ENCODE measurements at regions not wholly inside any gene's neighbourhood (a gene's known extent, or its start where the extent isn't known, plus 50 kb on each side); places are given as distances from the start of the nearest gene placed in this dataset.
A peak's percentile ranks its signal among the peaks of the same experiment; 100 is the strongest.

DNA sequence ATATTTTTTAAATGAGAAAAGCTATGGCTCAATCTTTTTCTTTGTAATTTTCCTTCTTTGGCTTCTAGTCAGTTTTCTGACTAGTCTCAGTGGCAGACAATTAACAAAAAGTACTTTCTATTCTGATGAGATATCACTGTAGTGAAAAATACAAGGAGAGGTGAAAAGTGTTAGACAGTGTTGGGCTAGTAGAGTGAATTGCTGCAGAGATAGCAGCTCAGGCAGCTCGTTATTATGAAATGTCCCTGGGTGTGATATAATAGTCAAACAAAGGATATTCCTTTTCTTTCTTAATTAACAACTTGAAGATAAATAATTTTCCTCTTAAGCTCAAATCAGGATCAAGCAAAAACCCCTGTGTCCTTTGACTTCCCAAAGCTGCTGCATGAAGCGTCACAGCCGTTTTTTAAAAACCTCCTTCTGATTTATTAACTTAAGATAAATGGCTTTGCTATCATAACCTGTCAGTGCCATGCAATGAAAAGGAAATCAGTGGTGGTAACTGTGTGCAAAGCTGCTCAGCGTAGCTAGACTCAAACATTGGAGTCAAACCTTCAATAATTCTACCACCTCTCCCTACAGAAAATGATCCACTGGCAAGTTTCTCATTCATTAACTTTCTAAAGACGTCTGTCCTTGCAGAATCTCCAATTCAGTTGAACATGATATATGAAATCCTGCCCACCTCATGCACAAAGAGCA is 646.6 kb upstream of the PTBP2 start:
- H3K9me3 ChIP-seq (ENCODE audit: low read length): no peaks in the 10 kb centered on the region
- H3K4me2 ChIP-seq (ENCODE audit: low read depth, low read length, poor library complexity, severe bottlenecking): no peak overlapping the region
- no peak overlapping the region for H3K27ac ChIP-seq (ENCODE audit: low read length)
- no peak for DNase-seq
- H3K79me2 ChIP-seq (ENCODE audit: low read length): no peaks in the 10 kb centered on the region
- H3K4me3 ChIP-seq (ENCODE audit: low read length): no peak overlapping the region
- H3K4me1 ChIP-seq (ENCODE audit: low read length): no peaks in the 10 kb centered on the region
- H3K27me3 ChIP-seq (ENCODE audit: low read length): no peaks in the 10 kb centered on the region
- no peak overlapping the region for H2AFZ ChIP-seq (ENCODE audit: low read length)
- H3K9me2 ChIP-seq (replicated peaks; ENCODE audit: insufficient read depth, low read length): no peaks in the 10 kb centered on the region
- no peak overlapping the region for H3K9ac ChIP-seq (ENCODE audit: low read length)
- H4K20me1 ChIP-seq (ENCODE audit: insufficient read depth, low read depth, low read length): no peaks in the 10 kb centered on the region
- H3K36me3 ChIP-seq (ENCODE audit: insufficient read depth, low read length): no peaks in the 10 kb centered on the region

DNA sequence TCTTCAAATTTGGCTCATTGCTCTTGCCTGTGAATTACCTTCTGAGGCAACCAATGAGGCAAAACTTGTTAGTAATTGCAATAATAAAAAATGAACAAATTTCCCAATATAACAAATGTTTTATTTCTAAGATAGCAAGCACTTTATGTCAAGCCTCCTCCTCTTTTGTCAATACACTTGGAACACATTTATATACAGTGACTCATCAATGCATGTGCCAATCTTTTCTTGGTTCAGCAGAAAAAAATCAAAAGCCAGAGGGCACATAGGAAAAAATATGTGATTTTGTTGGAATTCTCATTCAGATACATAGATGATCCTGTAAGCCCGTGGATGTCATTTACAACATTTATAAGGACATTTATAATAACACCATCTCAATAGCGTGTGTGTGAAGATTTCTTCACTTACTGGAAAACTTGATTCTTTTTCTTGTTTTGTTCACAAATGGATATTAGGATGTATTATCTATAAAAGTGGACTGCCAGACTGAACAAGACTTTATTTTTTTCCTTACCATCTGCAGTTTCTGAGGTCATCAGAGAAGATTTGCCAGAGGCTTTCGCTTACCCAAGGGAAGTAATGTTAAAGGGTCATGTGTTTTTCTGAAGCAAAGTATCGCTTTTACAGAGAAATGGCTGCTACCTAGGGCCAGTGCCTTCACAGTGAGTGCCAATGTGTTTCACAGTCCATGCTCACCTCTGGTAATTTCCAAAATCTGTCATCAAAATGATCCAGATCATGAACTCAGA is 645.7 kb upstream of the PTBP2 start:
- no peaks in the 10 kb centered on the region for H3K79me2 ChIP-seq (ENCODE audit: low read length)
- DNase-seq: no peak
- H3K9me3 ChIP-seq (ENCODE audit: low read length): no peaks in the 10 kb centered on the region
- H2AFZ ChIP-seq (ENCODE audit: low read length): no peak overlapping the region
- no peaks in the 10 kb centered on the region for H3K36me3 ChIP-seq (ENCODE audit: insufficient read depth, low read length)
- H3K9me2 ChIP-seq (replicated peaks; ENCODE audit: insufficient read depth, low read length): no peaks in the 10 kb centered on the region
- no peaks in the 10 kb centered on the region for H3K4me1 ChIP-seq (ENCODE audit: low read length)
- H3K4me3 ChIP-seq (ENCODE audit: low read length): no peak overlapping the region
- H3K27ac ChIP-seq (ENCODE audit: low read length): no peak overlapping the region
- no peak overlapping the region for H3K9ac ChIP-seq (ENCODE audit: low read length)
- H4K20me1 ChIP-seq (ENCODE audit: insufficient read depth, low read depth, low read length): no peaks in the 10 kb centered on the region
- no peaks in the 10 kb centered on the region for H3K27me3 ChIP-seq (ENCODE audit: low read length)
- no peak overlapping the region for H3K4me2 ChIP-seq (ENCODE audit: low read depth, low read length, poor library complexity, severe bottlenecking)

DNA sequence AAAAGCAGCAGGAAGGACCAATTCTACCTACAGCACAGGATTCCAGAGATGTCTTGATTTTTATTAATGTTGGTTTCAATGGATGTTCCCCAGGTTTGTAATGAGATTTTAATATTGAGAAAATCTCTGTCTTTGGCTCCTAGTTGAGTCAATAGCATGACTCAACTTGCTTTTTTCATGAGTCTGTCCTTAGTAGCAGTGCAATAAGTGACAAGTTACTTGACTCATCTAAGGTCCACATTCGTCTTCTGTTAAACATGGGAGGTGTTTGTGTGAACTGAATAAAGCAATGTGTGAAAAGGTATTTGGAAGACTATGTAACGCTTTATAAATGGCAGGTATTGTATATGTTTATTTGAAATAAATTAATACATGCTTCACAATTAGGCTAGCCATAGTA is 645.0 kb upstream of the PTBP2 start:
- no peaks in the 10 kb centered on the region for H3K27me3 ChIP-seq (ENCODE audit: low read length)
- no peaks in the 10 kb centered on the region for H3K9me3 ChIP-seq (ENCODE audit: low read length)
- H3K4me2 ChIP-seq (ENCODE audit: low read depth, low read length, poor library complexity, severe bottlenecking): no peak overlapping the region
- no peak overlapping the region for H3K4me3 ChIP-seq (ENCODE audit: low read length)
- H3K9me2 ChIP-seq (replicated peaks; ENCODE audit: insufficient read depth, low read length): no peaks in the 10 kb centered on the region
- no peaks in the 10 kb centered on the region for H3K4me1 ChIP-seq (ENCODE audit: low read length)
- H3K27ac ChIP-seq (ENCODE audit: low read length): no peak overlapping the region
- H4K20me1 ChIP-seq (ENCODE audit: insufficient read depth, low read depth, low read length): no peaks in the 10 kb centered on the region
- no peak for DNase-seq
- H3K36me3 ChIP-seq (ENCODE audit: insufficient read depth, low read length): no peaks in the 10 kb centered on the region
- no peaks in the 10 kb centered on the region for H3K79me2 ChIP-seq (ENCODE audit: low read length)
- H2AFZ ChIP-seq (ENCODE audit: low read length): no peak overlapping the region
- no peak overlapping the region for H3K9ac ChIP-seq (ENCODE audit: low read length)

DNA sequence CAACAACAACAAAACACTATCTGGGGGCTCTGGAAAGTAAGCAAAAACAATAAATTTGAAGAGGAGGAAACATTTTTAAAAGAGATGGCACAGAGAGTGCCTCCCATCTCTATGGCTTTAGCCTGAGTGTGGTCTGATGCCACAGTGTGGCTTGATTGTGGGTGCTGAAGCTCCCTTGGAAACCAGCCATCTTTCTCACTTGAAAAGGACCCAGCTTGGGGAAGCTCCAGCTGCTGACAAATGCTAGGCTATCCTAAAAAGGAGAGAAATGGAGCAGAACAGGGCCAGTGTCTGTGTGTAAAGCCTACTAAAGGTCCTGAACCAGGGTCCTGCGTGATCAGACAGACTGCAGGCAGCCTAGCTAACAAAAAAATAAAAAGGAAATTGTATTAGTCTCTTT is 642.0 kb upstream of the PTBP2 start:
- Histone ChIP-seq H3K9me2 (replicated peaks; ENCODE audit: insufficient read depth, low read length) (no peaks in the 10 kb centered on the region), H3K27ac (ENCODE audit: low read length) (no peak overlapping the region), H3K4me3 (ENCODE audit: low read length) (no peak overlapping the region), H3K36me3 (ENCODE audit: insufficient read depth, low read length) (no peaks in the 10 kb centered on the region), H3K9me3 (ENCODE audit: low read length) (no peaks in the 10 kb centered on the region), H3K4me1 (ENCODE audit: low read length) (no peaks in the 10 kb centered on the region), H4K20me1 (ENCODE audit: insufficient read depth, low read depth, low read length) (no peaks in the 10 kb centered on the region), H2AFZ (ENCODE audit: low read length) (no peak overlapping the region), H3K9ac (ENCODE audit: low read length) (no peak overlapping the region), H3K79me2 (ENCODE audit: low read length) (no peaks in the 10 kb centered on the region), H3K27me3 (ENCODE audit: low read length) (no peaks in the 10 kb centered on the region), H3K4me2 (ENCODE audit: low read depth, low read length, poor library complexity, severe bottlenecking) (no peak overlapping the region)
- no peak for DNase-seq

DNA sequence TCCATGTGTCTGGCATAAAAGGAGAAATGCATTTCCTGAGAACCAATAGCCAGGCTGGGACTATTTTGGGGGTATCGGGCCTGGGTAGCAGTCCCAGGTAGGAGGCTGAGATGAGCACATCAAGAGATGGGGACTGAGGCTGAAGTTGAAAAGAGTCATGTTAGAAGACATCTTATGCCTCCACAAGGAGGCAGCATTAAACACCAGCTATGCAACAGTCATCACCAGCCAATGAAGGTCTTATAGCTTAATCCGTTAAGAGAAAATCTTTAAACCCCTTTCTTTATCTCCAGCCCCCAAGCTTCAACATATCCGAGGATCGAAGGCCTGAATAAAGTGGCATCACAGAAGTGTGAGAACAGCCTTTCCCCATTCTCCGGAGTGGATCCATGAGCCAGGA is 640.7 kb upstream of the PTBP2 start:
- Histone ChIP-seq H3K4me1 (ENCODE audit: low read length) (no peaks in the 10 kb centered on the region), H3K9ac (ENCODE audit: low read length) (no peak overlapping the region), H3K27ac (ENCODE audit: low read length) (no peak overlapping the region), H3K4me2 (ENCODE audit: low read depth, low read length, poor library complexity, severe bottlenecking) (no peak overlapping the region), H3K36me3 (ENCODE audit: insufficient read depth, low read length) (no peaks in the 10 kb centered on the region), H3K27me3 (ENCODE audit: low read length) (no peaks in the 10 kb centered on the region), H4K20me1 (ENCODE audit: insufficient read depth, low read depth, low read length) (no peaks in the 10 kb centered on the region), H3K9me2 (replicated peaks; ENCODE audit: insufficient read depth, low read length) (no peaks in the 10 kb centered on the region), H2AFZ (ENCODE audit: low read length) (no peak overlapping the region), H3K4me3 (ENCODE audit: low read length) (no peak overlapping the region), H3K79me2 (ENCODE audit: low read length) (no peaks in the 10 kb centered on the region), H3K9me3 (ENCODE audit: low read length) (no peaks in the 10 kb centered on the region)
- peak; percentile 48 for DNase-seq

DNA sequence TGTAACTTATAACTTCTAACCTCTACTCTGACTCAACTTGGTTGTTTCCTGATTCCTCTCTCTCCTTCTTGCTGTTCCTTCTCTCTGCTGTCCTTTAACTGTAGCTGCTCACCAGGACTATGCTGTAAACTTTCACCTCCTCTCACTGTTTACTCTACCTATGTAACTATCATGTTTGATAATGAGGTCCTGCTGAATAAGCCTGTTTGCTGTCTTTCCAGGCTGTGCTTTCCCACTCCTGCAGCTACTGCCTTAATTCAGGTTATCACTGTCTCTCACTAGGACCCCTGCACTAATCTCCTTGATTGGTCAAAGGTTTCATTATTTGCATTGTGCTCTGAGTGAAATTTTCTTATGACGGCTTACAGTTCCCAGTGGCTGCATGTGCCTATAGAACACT is 633.9 kb upstream of the PTBP2 start:
- H2AFZ ChIP-seq (ENCODE audit: low read length): no peak overlapping the region
- no peaks in the 10 kb centered on the region for H3K36me3 ChIP-seq (ENCODE audit: insufficient read depth, low read length)
- no peaks in the 10 kb centered on the region for H3K4me1 ChIP-seq (ENCODE audit: low read length)
- no peaks in the 10 kb centered on the region for H4K20me1 ChIP-seq (ENCODE audit: insufficient read depth, low read depth, low read length)
- H3K4me2 ChIP-seq (ENCODE audit: low read depth, low read length, poor library complexity, severe bottlenecking): no peak overlapping the region
- H3K9me3 ChIP-seq (ENCODE audit: low read length): no peaks in the 10 kb centered on the region
- H3K27ac ChIP-seq (ENCODE audit: low read length): no peak overlapping the region
- H3K27me3 ChIP-seq (ENCODE audit: low read length): no peaks in the 10 kb centered on the region
- no peak overlapping the region for H3K9ac ChIP-seq (ENCODE audit: low read length)
- no peaks in the 10 kb centered on the region; the same call in 1 of the 2 replicates for H3K9me2 ChIP-seq (replicated peaks; ENCODE audit: insufficient read depth, low read length)
- no peaks in the 10 kb centered on the region for H3K79me2 ChIP-seq (ENCODE audit: low read length)
- DNase-seq: no peak
- no peak overlapping the region for H3K4me3 ChIP-seq (ENCODE audit: low read length)

DNA sequence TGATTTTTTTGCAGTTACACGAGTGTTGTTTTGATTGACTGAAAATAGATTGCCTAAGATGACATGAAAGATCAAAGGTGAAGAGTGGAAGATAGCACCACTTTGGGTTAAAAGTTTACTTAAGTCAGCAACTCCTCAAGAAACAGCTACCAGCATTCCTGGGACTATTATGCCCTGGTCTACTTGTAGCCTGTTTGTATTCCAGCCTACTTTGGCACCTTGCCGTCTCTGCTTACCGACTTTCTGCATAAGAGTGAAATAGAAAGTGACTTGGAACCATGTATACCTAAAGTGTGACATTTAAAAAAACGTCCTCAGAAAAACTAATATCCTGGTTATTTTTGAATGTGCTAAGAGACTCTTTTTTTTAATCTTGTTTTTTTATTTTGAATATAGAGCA is 631.5 kb upstream of the PTBP2 start:
- H3K27me3 ChIP-seq (ENCODE audit: low read length): no peaks in the 10 kb centered on the region
- no peaks in the 10 kb centered on the region for H3K9me3 ChIP-seq (ENCODE audit: low read length)
- H3K4me3 ChIP-seq (ENCODE audit: low read length): no peak overlapping the region
- H3K4me2 ChIP-seq (ENCODE audit: low read depth, low read length, poor library complexity, severe bottlenecking): no peak overlapping the region
- no peaks in the 10 kb centered on the region; the same call in 1 of the 2 replicates for H3K9me2 ChIP-seq (replicated peaks; ENCODE audit: insufficient read depth, low read length)
- H3K36me3 ChIP-seq (ENCODE audit: insufficient read depth, low read length): no peaks in the 10 kb centered on the region
- no peaks in the 10 kb centered on the region for H3K4me1 ChIP-seq (ENCODE audit: low read length)
- H3K27ac ChIP-seq (ENCODE audit: low read length): no peak overlapping the region
- H2AFZ ChIP-seq (ENCODE audit: low read length): no peak overlapping the region
- no peaks in the 10 kb centered on the region for H4K20me1 ChIP-seq (ENCODE audit: insufficient read depth, low read depth, low read length)
- H3K9ac ChIP-seq (ENCODE audit: low read length): no peak overlapping the region
- DNase-seq: no peak
- no peaks in the 10 kb centered on the region for H3K79me2 ChIP-seq (ENCODE audit: low read length)

DNA sequence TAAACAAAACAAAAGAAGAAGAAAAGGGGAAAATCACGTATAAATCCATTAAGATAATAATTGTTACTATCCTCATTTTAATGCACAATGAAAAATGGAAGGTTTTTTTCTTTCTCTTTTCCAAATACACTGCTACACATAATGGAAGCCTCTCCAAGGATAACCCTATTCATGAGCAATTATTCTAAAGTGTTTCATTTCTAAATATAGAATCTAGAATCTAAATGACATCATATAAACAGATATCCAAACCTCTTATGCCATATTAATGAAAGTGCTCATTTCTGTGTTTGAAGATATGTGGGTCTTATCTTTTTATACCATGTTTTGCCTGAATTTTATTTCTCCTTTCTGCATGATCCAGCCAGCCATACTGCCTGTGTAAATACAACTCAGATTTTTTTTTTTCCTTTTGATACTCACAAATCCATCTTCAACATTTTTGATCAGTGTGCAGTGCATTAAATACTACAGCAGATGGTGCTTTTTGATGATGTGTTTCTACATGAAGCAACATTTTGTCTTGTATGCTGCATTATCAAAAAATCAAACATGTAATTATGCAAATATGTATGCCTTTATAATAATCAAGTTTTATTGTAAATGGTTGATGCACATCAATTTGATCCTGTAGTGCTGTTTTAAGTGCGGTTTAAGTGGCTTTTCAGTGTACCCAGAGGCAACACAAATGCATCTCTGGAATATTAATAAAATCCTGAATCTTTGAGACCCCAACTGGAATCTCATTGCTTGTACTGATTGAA is 625.6 kb upstream of the PTBP2 start:
- H3K9me3 ChIP-seq (ENCODE audit: low read length): 0 out of 2 replicates have a peak, but pooled peaks cover 4% of the 10 kb centered on the region
- no peak overlapping the region for H3K9ac ChIP-seq (ENCODE audit: low read length)
- no peaks in the 10 kb centered on the region; the same call in 1 of the 2 replicates for H3K9me2 ChIP-seq (replicated peaks; ENCODE audit: insufficient read depth, low read length)
- no peaks in the 10 kb centered on the region for H3K36me3 ChIP-seq (ENCODE audit: insufficient read depth, low read length)
- H3K4me1 ChIP-seq (ENCODE audit: low read length): no peaks in the 10 kb centered on the region
- DNase-seq: no peak
- H3K27ac ChIP-seq (ENCODE audit: low read length): no peak overlapping the region
- H4K20me1 ChIP-seq (ENCODE audit: insufficient read depth, low read depth, low read length): no peaks in the 10 kb centered on the region
- no peaks in the 10 kb centered on the region for H3K79me2 ChIP-seq (ENCODE audit: low read length)
- no peaks in the 10 kb centered on the region for H3K27me3 ChIP-seq (ENCODE audit: low read length)
- no peak overlapping the region for H3K4me3 ChIP-seq (ENCODE audit: low read length)
- no peak overlapping the region for H2AFZ ChIP-seq (ENCODE audit: low read length)
- H3K4me2 ChIP-seq (ENCODE audit: low read depth, low read length, poor library complexity, severe bottlenecking): no peak overlapping the region
